NT2/D1 (cell line): ENCODE measurements at regions not wholly inside any gene's neighbourhood (a gene's known extent, or its start where the extent isn't known, plus 50 kb on each side); places are given as distances from the start of the nearest gene placed in this dataset.

Source experiments
- SUZ12 ChIP-seq: IDR thresholded peaks from 2 replicates; pipeline ENCODE4 v1.6.1; 2011; ENCODE audit not compliant: insufficient read length, insufficient read depth; ENCODE audit errors: extremely low read depth
- YY1 ChIP-seq: IDR thresholded peaks from 2 replicates; pipeline ENCODE4 v1.6.1; 2011; ENCODE audit not compliant: insufficient read length, insufficient read depth
- ZNF274 ChIP-seq: IDR thresholded peaks from 2 replicates; pipeline ENCODE4 v1.6.1; 2011; ENCODE audit warnings: mild to moderate bottlenecking, low read depth, low read length

GRCh38 chr6:24056567-24056966 lies 69.4 kb upstream of the NRSN1 start:
- TF ChIP-seq YY1 (no peak), ZNF274 (no peak), SUZ12 (no peak)
